Heart right ventricle (tissue), 16 donors: ENCODE measurements at regions not wholly inside any gene's neighbourhood (a gene's known extent, or its start where the extent isn't known, plus 50 kb on each side); places are given as distances from the start of the nearest gene placed in this dataset.

ENCODE experiments used
- ATAC-seq, 8 donors: fragments of 200-7000 bp; cut with Tn5 transposase; one replicate each; pipeline ENCODE4 v1.9.1; 2020; ENCODE audit warnings: mild to moderate bottlenecking in 8 of 8, moderate library complexity in 8 of 8, moderate number of reproducible peaks in 1 of 8
- DNase-seq, 2 donors: peaks; one replicate each; pipeline ENCODE4 v3.0.0-alpha.2; 2020
- H3K27ac ChIP-seq, 10 donors: fragments of 200-600 bp; sonication (generic) in 2 of 10; one replicate each; pipeline versions ENCODE4 v1.5.0 to v1.8.0; 2020 to 2022; ENCODE audit warnings: mild to moderate bottlenecking in 3 of 10
- H3K27me3 ChIP-seq, 7 donors: fragments of 200-600 bp; one replicate each; pipeline ENCODE4 v1.8.0; 2021 to 2022; ENCODE audit warnings: mild to moderate bottlenecking in 2 of 7
- H3K36me3 ChIP-seq, 9 donors: fragments of 200-600 bp; sonication (generic) in 1 of 9; one replicate each; pipeline versions ENCODE4 v1.5.0 to v1.8.0; 2020 to 2022; ENCODE audit warnings: mild to moderate bottlenecking in 2 of 9
- H3K4me1 ChIP-seq, 9 donors: fragments of 200-600 bp; sonication (generic) in 1 of 9; one replicate each; pipeline versions ENCODE4 v1.5.0 to v1.8.0; 2020 to 2022; ENCODE audit warnings: mild to moderate bottlenecking in 4 of 9
- H3K4me3 ChIP-seq, 10 donors: fragments of 200-600 bp; sonication (generic) in 2 of 10; one replicate each; pipeline versions ENCODE4 v1.5.0 to v1.8.0; 2020 to 2022; ENCODE audit warnings: mild to moderate bottlenecking in 7 of 10, moderate library complexity in 2 of 10
- H3K9me3 ChIP-seq, 11 donors: fragments of 200-600 bp in 10 of 11; sonication (generic) in 2 of 11; one replicate each; pipeline versions ENCODE4 v1.5.0 to v1.8.0; 2013 to 2022; ENCODE audit warnings: mild to moderate bottlenecking in 2 of 11, control low read depth in 1 of 11, moderate library complexity in 1 of 11
- WGBS, 2 donors: extraction: QIAGEN DNeasy Blood & Tissue Kit; methylation state at CpG; one replicate each; pipeline ENCODE4 v1.1.7; 2013; ENCODE audit warnings: inconsistent platforms in 1 of 2; 5-methylcytosine and 5-hydroxymethylcytosine counted together
- intact Hi-C, 10 donors: fragments of 100-400 bp; cut with DNase I; formaldehyde crosslinking; loops; one replicate each; pipeline versions ENCODE4 v1.11.1 to v1.14.2; 2022
- TF ChIP-seq, protein P1 (sequence below), 9 donors: fragments of 200-600 bp; sonication (generic) in 2 of 9; IDR thresholded peaks; one replicate each; pipeline versions ENCODE4 v1.5.0 to v1.8.0; 2021 to 2022; ENCODE audit warnings: antibody characterized with exemption in 9 of 9, mild to moderate bottlenecking in 5 of 9, moderate library complexity in 1 of 9
- donor health status: Arrhythmogenic right ventricular cardiomyopathy.
- donor health status: ischemic (EF 13 %, LVEDD 7.1; RV severe dilation, severe dysfunction).
- donor health status: healthy with polysubstance abuse.
- donor health status: DM: no; HTN: yes; CAD: no.
- donor health status: DM: no; HTN: no; CAD: no.
- donor health status: ischemic (EF 25% LVEDD 6.9; RV normal size, moderate dysfunction).
- donor health status: ischemic (EF 25% LVEDD 5.7; RV mildly dilated, moderate dysfunction).
- donor health status: healthy.
- donor health status: DM: yes; HTN: yes; CAD: no.
- donor health status: Ischemic cardiomyopathy.
- donor health status: ischemic (EF 35%, LVEDD 5.7; RV mildly dilated, moderate dysfunction).
- donor health status: nonischemic (EF 11% LVEDD 7.7; RV severe dilation, severe dysfunction).
- donor health status: DM: yes; HTN: yes; CAD: no.
- donor health status: PGD.
- donor health status: ischemic (EF 29% LVEDD 5.4; RV normal size, mild dysfunction).
- donor health status: nonischemic (EF 23%, LVEDD 6.1; RV moderate dilation, normal function).

DNA sequence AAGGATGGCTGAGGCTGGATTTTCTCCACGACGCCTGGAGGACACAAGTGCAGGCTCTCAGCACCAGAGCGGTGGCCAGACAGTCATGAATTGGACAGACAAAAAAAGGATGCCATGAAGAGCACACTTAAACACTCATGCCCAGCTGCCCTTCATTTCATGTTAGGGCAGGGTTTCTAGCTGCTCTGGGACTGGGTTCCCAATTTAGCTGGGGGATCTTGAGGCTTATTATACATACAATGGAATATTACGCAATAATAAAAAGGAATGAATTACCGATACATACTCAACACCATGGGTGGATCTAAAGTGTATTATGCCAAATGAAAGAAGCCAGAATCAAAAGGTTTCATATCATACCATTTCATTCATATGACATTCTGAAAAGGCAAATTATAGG, 512.1 kb upstream of the LRRC4C start:
- DNase-seq (no peak), ATAC-seq (no peak)
- H3K4me3 ChIP-seq, result no peak overlapping the region
- H3K27me3 ChIP-seq, result no peaks in the 10 kb centered on the region
- no peaks in the 10 kb centered on the region for H3K4me1 ChIP-seq
- intact Hi-C loops, result no loop called here
- no peak overlapping the region for H3K27ac ChIP-seq
- no peaks in the 10 kb centered on the region for H3K36me3 ChIP-seq
- TF ChIP-seq, protein P1, sequence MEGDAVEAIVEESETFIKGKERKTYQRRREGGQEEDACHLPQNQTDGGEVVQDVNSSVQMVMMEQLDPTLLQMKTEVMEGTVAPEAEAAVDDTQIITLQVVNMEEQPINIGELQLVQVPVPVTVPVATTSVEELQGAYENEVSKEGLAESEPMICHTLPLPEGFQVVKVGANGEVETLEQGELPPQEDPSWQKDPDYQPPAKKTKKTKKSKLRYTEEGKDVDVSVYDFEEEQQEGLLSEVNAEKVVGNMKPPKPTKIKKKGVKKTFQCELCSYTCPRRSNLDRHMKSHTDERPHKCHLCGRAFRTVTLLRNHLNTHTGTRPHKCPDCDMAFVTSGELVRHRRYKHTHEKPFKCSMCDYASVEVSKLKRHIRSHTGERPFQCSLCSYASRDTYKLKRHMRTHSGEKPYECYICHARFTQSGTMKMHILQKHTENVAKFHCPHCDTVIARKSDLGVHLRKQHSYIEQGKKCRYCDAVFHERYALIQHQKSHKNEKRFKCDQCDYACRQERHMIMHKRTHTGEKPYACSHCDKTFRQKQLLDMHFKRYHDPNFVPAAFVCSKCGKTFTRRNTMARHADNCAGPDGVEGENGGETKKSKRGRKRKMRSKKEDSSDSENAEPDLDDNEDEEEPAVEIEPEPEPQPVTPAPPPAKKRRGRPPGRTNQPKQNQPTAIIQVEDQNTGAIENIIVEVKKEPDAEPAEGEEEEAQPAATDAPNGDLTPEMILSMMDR (IDR thresholded peaks at IDR 0.05), result no peak
- peaks cover 0 to 14% (median 0%) of the 10 kb centered on the region in 11 donors for H3K9me3 ChIP-seq
- 84 to 94% methylated on average over 5 of the region's 5 CpGs for WGBS, 2 donors

DNA sequence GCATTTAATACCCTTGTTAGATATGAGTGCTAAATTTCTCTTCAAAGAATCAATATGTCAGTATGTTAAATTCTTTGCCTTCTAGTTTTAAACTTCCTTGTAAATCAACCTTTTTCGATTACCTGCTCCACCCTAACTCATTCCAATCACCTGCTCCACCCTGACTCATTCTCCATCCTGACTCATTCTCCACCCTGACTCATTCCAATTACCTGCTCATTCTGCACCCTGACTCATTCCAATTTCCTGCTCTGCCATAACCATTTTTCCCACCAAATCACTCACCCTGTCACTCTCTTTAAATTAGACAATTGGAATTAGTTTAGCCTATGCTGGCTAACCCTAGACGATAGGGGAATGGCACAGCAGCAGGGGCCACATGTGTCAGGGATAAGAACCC, 519.5 kb upstream of the LRRC4C start:
- no peak for DNase-seq
- peaks cover 0 to 4% (median 0%) of the 10 kb centered on the region in 11 donors for H3K9me3 ChIP-seq
- no peak overlapping the region for H3K27ac ChIP-seq
- no peaks in the 10 kb centered on the region for H3K36me3 ChIP-seq
- no peak overlapping the region for H3K4me3 ChIP-seq
- intact Hi-C loops, result no loop called here
- TF ChIP-seq, protein P1 (IDR thresholded peaks at IDR 0.05), result no peak
- 75 to 78% methylated on average over 2 of the region's 2 CpGs for WGBS, 2 donors
- no peaks in the 10 kb centered on the region for H3K27me3 ChIP-seq
- H3K4me1 ChIP-seq, result no peaks in the 10 kb centered on the region
- ATAC-seq, result no peak

DNA sequence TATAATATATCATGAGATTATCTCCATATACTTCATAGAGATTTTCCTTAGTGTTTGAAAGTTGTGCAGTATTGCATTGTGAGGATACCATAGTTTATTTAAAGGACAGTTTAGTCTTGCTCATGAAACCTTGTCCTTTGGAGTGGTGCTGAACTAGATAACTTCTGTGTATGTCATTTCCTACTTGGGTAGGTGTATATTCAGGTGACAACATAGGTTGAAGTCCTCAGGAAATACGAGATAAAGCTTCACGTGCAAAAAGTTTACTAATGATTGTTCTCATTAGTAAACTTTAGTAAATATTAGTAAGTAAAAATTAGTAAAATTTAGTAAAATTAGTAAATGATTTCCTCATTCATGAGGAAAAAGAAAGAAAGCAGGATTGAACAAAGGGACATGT, 521.3 kb upstream of the LRRC4C start:
- H3K36me3 ChIP-seq, result no peaks in the 10 kb centered on the region
- ATAC-seq (no peak), DNase-seq (no peak)
- H3K4me3 ChIP-seq, result no peak overlapping the region
- no peaks in the 10 kb centered on the region for H3K4me1 ChIP-seq
- H3K27ac ChIP-seq, result no peak overlapping the region
- intact Hi-C loops, result loop anchor here in 1 of 10 donors (10.0 kb wide), 1 partner anchor 906 kb away; no protein-coding TSS in a partner anchor
- no peaks in the 10 kb centered on the region for H3K27me3 ChIP-seq
- WGBS, 2 donors, result 79 to 81% methylated on average over 2 of the region's 2 CpGs
- H3K9me3 ChIP-seq, result peaks cover 0 to 4% (median 0%) of the 10 kb centered on the region in 11 donors
- TF ChIP-seq, protein P1 (IDR thresholded peaks at IDR 0.05), result no peak

DNA sequence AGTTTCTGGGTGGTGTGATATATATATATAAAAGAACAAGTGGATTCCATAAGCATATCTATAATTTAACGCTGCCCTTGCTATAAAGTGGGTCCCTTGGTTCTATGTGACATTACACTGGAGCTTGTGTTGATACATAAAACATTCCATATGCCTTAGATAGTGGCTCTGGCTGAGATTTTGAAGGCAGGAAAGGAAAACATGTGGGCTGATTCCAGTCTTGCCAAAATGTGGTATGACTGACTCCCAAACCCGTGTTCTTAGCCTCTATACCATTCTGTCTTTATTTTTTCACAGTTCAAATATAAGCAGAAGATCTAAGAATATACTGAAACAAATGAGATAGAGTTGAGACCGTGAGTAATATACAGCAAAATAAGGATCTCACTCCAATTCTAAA, 522.8 kb upstream of the LRRC4C start:
- no peak overlapping the region for H3K4me3 ChIP-seq
- TF ChIP-seq, protein P1 (IDR thresholded peaks at IDR 0.05), result no peak
- no peak for ATAC-seq
- H3K9me3 ChIP-seq, result peaks cover 0 to 4% (median 0%) of the 10 kb centered on the region in 11 donors
- no peak overlapping the region for H3K27ac ChIP-seq
- no peaks in the 10 kb centered on the region for H3K36me3 ChIP-seq
- intact Hi-C loops, result loop anchor here in 1 of 10 donors (10.0 kb wide), 1 partner anchor 907 kb away; no protein-coding TSS in a partner anchor
- no peak for DNase-seq
- WGBS, 2 donors, result 60 to 65% methylated on average over 3 of the region's 3 CpGs
- H3K27me3 ChIP-seq, result no peaks in the 10 kb centered on the region
- H3K4me1 ChIP-seq, result no peaks in the 10 kb centered on the region
